ENCODE measurements at regions not wholly inside any gene's neighbourhood (a gene's known extent, or its start where the extent isn't known, plus 50 kb on each side); places are given as distances from the start of the nearest gene placed in this dataset.
"Not testable (repeated sequence)": the region's sequence is repeated elsewhere in the genome, so short reads cannot be mapped to it uniquely, and the experiment has no call there.

DNA sequence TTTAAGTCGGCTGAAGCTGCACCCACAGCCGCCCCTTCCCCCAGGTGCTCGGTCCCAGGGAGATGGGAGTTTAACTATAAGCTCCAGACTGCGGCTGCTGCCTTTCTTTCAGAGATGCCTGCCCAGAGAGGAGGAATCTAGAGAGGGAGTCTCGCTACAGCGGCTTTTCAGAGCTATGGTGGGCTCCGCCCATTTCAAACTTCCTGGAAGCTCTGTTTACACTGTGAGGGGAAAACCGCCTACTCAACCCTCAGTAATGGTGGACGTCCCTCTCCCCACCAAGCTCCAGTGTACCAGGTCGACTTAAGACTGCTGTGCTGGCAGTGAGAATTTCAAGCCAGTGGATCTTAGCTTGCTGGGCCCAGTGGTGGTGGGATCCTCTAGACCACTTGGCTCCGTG, 135.4 kb downstream of the CXCL12 start:
- TF ChIP-seq, protein P1, sequence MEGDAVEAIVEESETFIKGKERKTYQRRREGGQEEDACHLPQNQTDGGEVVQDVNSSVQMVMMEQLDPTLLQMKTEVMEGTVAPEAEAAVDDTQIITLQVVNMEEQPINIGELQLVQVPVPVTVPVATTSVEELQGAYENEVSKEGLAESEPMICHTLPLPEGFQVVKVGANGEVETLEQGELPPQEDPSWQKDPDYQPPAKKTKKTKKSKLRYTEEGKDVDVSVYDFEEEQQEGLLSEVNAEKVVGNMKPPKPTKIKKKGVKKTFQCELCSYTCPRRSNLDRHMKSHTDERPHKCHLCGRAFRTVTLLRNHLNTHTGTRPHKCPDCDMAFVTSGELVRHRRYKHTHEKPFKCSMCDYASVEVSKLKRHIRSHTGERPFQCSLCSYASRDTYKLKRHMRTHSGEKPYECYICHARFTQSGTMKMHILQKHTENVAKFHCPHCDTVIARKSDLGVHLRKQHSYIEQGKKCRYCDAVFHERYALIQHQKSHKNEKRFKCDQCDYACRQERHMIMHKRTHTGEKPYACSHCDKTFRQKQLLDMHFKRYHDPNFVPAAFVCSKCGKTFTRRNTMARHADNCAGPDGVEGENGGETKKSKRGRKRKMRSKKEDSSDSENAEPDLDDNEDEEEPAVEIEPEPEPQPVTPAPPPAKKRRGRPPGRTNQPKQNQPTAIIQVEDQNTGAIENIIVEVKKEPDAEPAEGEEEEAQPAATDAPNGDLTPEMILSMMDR (IDR thresholded peaks at IDR 0.05; ENCODE audit: low read depth, low read length, missing control alignments), result no peak
- no peak overlapping the region for H3K4me3 ChIP-seq (ENCODE audit: low read depth, low read length)
- DNase-seq (ENCODE audit: low read depth), result no peak

DNA sequence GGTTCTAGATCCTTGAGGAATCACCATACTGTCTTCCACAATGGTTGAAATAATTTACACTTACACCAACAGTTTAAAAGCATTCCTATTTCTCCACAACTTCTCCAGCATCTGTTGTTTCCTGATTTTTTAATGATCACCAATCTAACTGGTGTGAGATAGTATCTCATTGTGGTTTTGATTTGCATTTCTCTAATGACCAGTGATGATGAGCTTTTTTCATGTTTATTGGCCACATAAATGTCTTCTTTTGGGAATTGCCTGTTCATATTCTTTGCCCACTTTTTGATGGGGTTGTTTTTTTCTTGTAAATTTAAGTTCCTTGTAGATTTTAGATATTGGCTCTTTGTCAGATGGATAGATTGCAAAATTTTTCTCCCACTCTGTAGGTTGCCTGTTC, 138.2 kb downstream of the CXCL12 start:
- not testable (repeated sequence) for H3K4me3 ChIP-seq (ENCODE audit: low read depth, low read length); DNase-seq (ENCODE audit: low read depth)

DNA sequence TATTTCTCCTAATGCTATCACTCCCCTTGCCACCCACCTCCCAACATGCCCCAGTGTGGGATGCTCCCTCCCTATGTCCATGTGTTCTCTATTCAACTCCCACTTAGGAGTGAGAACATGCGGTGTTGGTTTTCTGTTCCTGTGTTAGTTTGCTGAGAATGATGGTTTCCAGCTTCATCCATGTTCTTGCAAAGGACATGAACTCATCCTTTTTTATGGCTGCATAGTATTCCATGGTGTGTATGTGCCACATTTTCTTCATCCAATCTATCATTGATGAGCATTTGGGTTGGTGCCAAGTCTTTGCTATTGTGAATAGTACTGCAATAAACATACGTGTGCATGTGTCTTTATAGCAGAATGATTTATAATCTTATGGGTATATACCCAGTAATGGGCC, 138.6 kb downstream of the CXCL12 start:
- H3K4me3 ChIP-seq (ENCODE audit: low read depth, low read length); DNase-seq (ENCODE audit: low read depth): not testable (repeated sequence)

DNA sequence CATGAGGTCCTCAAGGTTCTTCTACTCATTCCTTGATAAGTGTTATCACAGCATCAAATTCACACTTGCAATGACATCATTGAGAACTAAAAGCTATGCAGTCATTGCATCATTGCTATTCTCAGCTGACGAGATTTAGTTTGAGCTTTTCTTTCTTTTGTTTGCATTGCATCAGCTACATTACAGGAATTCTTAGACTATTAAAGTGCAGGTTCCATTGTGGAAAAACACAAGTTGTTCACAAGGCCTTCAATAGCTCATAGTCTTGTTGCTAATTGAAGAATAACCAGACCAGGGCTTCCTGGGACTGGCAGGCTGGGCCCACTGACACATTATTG, 139.3 kb downstream of the CXCL12 start:
- no peak for DNase-seq (ENCODE audit: low read depth)
- TF ChIP-seq, protein P1 (IDR thresholded peaks at IDR 0.05; ENCODE audit: low read depth, low read length, missing control alignments), result no peak
- no peak overlapping the region for H3K4me3 ChIP-seq (ENCODE audit: low read depth, low read length)

DNA sequence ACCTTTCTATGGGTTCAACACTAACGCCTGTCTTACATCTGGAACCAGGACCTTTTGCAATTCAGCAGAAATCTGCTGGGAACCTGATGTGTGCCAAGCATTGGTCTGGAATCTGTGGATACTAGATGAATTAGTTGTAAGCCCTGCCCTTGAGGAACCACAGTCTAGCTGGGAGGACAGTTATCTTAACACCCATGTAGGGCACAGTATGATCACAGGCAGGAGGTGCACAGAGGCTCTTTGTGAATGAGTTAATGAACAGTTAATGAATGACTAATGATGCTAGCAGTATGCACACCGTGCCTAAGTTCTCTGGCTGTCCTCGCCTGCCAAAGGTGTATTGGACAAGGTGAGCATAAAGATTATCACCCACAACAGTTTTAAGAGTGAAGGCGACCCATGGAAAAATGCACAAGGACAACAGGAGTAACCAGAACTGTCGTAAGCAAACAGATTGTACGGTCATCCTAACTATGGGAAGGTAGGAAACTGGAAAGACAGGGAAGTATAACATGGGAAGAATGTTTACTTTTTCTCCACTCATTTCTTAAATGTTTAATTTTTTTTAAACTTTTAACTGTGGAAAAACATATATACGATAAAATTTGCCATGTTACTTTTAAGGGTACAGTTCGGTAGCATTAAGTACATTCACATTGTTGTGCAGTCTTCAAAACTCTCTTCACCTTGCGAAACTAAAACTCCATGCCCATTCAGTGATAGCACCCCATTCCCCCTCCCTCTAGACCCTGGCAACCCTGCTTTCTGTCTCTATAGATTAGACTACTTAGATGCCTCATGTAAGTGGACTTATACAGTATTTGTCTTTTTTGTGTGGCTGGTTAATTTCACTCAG, 139.9 kb downstream of the CXCL12 start:
- TF ChIP-seq, protein P1 (IDR thresholded peaks at IDR 0.05; ENCODE audit: low read depth, low read length, missing control alignments), result no peak
- H3K4me3 ChIP-seq (ENCODE audit: low read depth, low read length), result no peak overlapping the region
- no peak for DNase-seq (ENCODE audit: low read depth)

DNA sequence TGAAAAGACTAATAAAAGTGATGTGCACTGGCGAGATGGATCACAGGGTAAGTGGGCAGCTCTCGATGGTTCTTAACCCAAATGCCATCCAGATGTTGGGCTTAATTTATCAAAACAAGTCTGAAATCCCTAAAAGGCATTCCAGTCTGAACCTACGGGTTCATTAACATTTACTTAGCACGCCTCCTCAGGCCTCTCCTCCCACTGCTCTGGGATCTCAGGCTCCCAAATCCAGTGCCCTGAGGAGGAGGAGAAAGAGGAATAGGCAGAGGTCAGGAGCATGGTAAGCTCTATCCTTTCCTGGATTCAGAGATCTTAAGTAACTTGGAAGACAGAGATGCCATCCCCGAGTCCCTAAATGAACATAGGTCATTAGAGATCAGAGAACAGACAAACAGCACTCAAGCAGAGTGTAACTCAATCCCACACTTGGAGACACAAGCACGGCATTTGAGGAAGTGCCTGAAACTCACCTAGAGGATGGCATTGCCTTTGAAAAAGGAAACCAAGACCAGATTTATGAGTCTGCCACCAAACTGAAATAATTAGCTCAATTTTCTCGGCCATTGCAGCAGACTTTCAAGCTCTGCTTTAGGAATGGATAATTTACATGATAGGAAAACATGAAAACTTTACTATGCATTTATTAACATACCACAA, 140.9 kb downstream of the CXCL12 start:
- no peak for DNase-seq (ENCODE audit: low read depth)
- H3K4me3 ChIP-seq (ENCODE audit: low read depth, low read length), result no peak overlapping the region
- TF ChIP-seq, protein P1 (IDR thresholded peaks at IDR 0.05; ENCODE audit: low read depth, low read length, missing control alignments), result no peak

DNA sequence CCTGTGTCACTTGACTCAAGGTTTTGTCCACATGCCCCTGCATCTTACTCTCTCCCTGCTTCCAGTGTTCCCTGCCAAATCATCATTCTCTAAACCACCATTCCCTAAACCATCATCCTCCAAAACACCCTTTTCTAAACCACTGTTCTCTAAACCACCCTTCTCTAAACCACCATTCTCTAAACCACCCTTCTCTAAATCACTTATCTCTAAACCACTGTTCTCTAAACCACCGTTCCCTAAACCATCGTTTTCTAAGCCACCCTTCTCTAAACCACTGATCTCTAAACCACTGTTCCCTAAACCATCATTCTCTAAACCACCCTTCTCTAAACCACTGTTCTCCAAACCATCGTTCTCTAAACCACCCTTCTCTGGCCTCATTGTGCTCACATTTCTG, 142.1 kb downstream of the CXCL12 start:
- no peak for DNase-seq (ENCODE audit: low read depth)
- H3K4me3 ChIP-seq (ENCODE audit: low read depth, low read length), result no peak overlapping the region
- TF ChIP-seq, protein P1 (IDR thresholded peaks at IDR 0.05; ENCODE audit: low read depth, low read length, missing control alignments), result no peak

DNA sequence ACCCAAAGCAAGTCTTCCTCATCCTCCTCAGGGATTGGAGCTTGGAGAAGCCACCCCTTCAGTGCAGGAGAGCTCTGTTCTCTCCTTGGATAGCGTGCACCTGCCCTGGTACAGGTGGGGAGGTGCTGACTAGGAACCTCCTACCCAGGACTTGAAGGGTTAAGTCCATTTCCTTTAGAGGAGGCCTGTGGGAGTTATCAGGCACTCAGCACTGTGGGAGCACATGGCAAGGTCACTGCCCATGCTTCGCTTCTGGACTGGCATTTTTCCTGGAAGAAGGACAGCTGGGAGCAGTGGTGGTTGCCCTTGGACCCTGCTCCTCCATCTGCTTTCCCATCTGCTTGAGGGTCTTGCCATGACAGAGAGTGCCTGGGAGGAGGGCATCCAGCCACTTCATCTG, 142.8 kb downstream of the CXCL12 start:
- TF ChIP-seq, protein P1 (IDR thresholded peaks at IDR 0.05; ENCODE audit: low read depth, low read length, missing control alignments), result no peak
- no peak overlapping the region for H3K4me3 ChIP-seq (ENCODE audit: low read depth, low read length)
- DNase-seq (ENCODE audit: low read depth), result no peak

Data from GM12864 (cell line).